Right forelimb (tissue), 1 donor: ENCODE measurements at regions not wholly inside any gene's neighbourhood (a gene's known extent, or its start where the extent isn't known, plus 50 kb on each side); places are given as distances from the start of the nearest gene placed in this dataset.
"Not testable (repeated sequence)": the region's sequence is repeated elsewhere in the genome, so short reads cannot be mapped to it uniquely, and the experiment has no call there.

ENCODE experiments used
- DNase-seq: peaks from one replicate; pipeline ENCODE4 v3.0.0-alpha.2; 2018

DNA sequence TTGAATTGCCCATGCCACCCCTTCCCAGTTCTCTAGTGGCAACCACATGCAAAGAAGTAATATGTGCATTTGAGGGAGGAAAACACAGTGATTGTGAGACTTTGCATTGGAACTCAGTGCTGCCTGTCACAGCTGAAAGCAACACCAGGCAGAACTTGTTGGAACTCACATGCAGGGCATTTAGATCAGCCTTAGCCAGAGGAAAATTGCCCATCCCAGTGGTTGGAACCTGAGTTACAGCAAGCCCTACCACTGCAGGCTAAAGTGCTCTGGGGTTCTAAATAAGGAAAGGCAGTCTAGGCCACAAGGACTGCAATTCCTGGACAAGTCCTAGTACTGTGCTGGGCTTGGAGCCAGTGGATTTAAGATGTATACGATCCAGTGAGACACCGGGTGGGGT, 245.3 kb upstream of the UFL1 start:
- DNase-seq = no peak

DNA sequence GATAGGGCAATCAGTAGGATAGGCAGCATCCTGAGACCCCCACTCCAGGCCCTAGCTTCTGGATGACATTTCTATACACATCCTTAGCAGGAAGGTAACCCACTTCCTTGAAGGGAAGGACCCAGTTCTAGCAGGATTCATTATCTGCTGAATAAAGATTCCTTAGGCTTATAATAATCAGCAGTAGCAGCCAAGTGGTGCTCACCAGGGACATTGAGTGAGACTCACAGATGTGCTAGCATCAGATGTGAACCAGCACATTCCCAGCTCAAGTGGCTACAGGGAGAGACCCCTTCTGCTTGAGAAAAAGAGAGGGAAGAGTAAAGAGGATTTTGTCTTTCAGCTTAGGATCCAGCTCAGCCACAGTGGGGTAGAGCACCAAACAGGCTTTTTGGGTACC, 244.8 kb upstream of the UFL1 start:
- no peak for DNase-seq

DNA sequence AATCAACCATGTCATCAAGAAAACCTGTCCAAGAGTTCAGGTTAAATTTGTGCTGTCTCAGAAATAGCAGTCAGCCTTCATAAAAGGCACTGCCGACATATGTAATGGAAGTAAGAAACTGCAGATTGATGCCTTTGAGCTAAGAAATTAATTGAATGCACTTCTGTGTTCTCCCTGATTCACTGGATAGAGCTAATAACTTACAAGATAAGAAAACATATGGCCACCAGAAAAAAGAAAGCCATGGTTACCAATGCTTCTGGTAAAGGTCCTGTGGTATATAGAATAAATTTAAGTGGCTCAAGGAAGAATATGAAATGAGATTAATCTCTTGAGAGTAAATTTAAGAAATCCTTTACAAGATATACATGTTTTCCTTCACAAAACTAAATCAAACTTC, 242.5 kb upstream of the UFL1 start:
- DNase-seq = no peak

DNA sequence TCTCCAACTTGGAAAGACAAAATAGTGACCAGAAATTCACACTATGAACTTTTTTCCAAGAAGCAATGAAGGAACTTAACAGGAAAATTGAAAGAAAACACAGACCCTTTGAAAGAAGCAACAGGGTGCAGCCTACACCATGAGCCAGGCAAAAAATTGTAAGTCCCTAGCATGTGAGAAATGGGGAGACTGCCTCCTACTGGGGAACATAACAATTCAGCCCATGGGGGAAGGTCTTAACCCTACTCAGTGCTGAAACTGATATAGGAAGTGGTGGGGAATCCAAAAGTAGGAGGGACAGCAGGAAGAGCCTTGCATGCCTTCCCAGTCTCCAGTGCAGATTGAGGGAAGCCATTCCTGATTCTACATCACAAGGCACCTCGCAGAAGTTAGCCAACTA, 235.1 kb upstream of the UFL1 start:
- no peak for DNase-seq

DNA sequence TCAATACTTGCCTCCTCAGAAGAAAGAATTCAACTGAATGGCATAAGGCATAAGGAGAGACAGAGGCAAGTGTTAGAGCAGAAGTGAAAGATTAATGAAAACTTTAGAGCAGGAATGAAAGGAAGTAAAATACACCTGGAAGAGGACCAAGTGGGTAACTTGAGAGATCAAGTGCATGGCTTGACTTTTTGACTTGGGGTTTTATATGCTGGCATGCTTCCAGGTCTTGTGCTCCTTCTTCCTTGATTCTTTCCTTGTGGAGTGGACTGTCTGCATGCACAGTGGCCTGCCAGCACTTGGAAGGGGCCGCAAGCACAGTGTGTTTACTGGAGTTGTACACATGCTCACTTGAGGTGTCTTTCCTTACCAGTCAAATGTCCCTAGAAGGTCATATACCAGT, 222.1 kb upstream of the UFL1 start:
- DNase-seq = no peak

DNA sequence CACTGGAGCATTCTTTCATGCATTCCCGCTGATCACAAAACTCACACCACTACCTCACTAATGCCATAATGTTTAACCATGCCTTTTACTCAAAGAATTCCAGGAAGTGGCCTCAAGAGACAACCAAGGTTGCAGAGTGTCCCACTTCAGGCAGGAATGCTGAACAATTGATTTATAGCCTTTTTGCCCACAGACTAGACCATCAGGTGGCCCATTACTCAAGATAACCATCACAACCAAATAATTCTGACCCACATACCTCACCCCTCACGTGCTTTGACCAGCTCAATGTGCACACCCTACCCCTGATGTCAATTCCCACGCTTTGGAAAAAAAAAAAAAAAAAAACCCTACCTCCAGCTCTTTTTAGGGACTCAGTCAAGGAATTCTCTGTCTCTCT, 220.6 kb upstream of the UFL1 start:
- DNase-seq = no peak

DNA sequence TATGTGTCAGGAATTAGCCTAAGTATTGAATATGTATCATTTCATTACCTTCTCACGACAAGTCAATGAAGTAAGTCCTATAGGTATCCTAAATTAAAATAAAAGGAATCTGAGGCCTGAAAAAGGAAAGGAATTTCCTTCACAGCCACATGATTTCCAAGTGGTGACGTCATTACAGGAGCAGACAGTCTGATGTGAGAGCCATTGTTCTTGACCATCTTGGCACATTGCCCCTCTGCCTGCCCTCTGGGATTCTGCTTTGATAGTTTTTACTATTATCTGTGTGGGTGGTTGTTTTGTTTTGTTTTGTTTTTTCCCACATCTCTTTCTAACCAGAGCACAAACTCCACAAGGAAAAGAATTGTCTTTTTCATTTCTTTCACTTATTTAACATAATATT, 219.8 kb upstream of the UFL1 start:
- no peak for DNase-seq

DNA sequence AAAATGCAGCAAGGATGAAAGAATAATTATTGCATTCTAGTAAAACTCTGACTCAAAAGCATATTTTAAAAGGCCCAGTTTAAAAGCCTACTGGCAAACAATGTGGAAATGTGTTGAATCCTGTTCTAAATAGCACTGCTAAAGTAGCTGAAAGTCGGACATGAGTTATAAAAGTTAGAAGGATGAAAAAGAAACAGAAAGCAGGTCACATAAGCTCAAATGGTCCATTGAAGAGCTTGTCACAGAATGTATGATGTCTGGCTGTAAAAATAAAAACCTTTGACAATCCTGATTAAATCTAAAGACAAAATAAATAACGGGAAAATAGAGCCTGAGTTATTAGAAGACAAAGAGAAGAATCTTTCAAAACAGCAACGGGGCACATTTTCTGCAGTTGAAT, 218.6 kb upstream of the UFL1 start:
- no peak for DNase-seq

DNA sequence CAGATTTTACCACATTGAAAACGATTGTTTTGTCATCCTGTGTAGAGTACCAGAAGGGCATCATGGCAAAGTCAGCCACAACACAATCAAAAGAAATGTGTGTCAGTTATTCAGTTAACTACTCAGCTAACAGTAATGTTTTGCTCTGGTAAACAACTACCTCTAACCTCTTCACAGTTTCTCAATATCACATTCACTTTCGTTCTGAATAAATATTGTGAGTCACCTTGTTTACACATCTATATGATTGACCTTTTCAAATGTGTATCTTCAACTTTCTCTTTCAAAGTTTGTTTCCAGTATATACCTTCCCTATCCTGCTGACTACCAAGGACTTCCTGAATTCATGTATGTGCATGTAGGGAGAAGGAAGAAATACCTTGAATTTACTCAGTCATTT, 216.6 kb upstream of the UFL1 start:
- no peak for DNase-seq

DNA sequence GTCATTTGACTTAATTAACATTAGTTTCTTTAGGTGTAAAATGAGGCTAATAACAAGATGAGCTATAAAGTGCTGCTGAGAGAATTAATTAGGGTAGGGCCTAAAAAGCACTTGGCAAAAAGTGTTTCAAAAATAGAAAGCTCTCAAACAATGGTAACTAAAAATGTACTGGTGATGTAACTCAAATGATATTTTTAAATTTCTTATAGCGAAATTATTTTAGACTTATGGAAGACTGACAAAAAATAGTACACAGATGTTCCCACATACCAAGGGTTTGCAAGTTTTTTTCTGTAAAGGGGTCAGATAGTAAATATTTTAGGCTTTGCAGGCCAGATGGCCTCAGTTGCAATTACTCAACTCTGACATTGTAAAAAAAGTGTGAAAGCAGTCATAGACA, 190.7 kb upstream of the UFL1 start:
- DNase-seq = no peak

DNA sequence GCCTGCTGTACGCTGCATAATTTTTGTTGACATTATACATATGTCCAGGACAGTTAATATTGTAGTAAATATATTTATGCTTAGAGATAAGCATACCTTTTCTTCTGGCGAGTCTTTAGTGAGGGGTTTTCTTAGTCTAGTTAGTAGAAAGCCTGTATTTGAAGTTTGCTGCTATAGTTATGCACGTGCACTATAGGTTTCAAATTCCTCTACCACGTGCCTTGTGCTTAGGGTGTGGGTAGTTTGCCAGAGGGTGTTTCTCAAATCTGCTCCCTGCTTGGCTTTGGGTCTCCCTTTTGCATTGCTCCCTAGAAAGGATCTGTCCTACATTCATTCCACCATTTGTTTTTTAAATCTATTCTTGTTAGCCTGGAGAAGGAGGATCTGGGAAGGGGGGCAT, 181.4 kb upstream of the UFL1 start:
- no peak for DNase-seq

DNA sequence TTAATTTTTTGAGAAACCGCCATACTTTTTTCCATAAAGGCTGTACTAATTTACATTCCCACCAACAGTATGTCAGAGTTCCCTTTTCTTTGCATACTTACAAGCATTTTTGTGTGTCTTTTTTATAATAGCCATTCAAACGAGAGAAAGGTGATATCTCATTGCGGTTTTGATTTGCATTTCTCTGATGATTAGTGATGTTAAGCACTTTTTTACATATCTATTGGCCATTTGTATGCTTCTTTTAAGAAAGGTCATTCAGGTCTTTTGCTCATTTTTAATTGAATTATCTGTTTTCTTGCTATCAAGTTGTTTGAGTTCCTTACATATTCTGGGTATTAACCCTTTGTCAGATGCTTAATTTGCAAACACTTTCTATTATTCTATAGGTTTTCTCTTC, 176.1 kb upstream of the UFL1 start:
- no peak for DNase-seq

DNA sequence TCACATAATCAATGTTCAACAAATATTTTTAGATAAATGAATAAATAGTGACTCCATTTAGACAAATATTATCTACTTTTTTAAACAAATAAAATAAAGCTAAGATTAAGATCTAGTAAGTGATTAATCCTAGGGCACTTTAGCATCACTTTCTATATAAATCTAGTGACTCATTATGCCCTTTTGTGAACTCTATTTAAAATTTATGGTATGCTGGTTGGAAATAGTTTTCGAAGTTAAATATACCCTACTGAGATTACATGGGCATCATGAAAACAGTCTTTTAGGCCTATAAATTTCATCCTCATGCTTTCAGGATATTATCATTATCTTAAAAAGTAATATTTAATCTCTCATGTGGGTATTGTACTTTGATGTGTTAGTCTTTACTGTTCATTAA, 140.4 kb upstream of the UFL1 start:
- no peak for DNase-seq

DNA sequence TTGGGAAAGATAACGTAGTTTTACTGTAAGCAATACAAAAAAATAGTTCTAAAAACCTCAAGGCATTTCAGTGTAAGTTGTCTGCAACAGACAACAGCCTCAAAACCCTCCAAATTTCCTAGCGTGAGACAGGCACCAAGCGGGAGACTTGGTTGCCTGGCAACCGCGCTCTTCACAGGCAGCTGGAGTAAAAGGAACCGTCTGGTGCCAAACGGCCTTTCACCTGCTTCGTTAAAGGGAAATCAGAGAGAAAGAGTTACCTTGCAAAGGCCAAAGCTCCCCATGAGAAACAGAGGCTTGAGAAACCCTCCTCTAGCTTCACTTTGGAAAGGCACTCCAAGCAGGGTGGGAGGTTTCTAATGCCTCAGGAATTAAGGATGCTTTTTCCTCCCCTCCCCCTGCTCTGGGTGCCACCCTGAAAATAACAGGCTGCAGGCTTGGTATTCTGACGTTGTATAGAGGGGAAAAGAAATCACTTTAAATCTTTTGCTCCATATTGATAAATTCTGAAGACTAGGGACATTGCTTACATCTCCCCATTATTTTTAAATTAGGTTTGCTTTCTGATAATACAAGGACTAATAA, 129.7 kb upstream of the UFL1 start:
- DNase-seq = peak; percentile 39

DNA sequence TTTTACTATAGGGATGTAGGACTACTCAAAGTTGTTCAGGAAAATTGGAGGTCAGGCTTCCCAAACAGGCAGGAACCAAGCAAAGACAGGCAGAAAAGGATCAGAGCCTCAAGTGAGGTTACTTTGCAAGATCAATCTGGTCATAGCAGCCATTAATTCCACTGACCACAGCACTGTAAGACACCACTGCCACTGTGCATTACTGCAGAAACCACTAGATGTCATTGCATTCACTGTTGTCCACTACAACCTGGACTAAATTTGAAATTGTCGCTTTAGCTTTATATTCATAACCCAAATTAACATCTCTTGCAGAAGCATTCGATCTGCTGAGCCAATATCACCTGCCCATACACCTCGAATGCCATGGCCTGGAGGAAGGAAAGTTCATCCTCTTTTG, 126.9 kb upstream of the UFL1 start:
- no peak for DNase-seq

DNA sequence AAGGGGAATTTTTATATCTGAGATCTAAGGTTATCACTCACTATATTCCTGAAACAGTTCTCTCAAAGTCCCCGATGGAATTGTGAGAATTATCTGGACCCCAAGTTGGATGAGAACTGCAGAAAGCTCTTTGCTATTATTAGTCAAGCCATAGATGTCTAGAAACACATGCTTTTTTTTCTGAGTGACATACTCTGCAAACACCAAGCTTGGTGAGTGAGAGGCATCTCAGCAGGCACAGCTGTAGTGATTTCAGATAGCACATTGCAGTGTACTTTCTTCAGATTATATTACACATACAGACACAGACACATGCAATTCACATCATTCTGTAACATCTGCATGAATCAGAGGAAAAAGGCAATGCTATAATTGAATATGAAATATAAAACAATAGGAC, 111.1 kb upstream of the UFL1 start:
- no peak for DNase-seq

DNA sequence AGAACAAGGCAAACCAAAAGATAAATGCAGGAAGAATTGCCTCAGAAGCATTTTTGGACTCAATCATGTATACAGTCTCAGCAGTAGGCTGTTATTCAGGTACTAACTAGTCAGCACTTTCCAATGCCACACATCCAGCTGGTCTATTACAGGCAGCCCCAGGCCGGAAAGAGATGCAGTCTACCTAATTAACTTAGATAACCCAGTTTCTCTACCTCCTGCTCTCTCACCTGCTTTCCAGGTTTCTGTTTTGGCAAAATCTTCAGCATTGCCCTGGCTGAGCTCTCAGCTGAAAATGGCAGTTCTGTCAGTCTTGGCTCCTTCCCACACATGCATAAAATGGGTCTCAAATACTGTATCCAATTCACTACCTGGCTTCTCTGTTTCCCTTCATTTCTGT, 101.3 kb upstream of the UFL1 start:
- no peak for DNase-seq

DNA sequence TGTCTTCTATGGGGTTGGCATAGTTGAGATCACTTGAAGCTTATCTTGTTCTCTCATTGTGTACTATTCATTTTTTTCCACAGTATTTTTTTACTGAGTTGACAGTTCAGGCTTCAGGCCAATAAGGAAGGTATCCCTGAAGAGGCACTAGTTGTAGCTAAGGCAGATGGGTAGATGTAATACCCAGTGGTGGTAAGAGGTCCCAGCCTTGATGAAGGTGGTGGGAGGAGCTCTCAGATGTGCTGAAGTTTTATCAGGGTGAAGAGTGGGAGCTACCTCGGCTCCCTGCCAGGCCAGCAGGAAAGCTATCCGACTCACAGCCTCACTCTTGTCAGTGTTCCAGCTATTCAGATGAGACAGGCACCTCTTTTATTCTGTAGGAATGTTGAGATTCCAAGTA, 87.7 kb upstream of the UFL1 start:
- DNase-seq = no peak

DNA sequence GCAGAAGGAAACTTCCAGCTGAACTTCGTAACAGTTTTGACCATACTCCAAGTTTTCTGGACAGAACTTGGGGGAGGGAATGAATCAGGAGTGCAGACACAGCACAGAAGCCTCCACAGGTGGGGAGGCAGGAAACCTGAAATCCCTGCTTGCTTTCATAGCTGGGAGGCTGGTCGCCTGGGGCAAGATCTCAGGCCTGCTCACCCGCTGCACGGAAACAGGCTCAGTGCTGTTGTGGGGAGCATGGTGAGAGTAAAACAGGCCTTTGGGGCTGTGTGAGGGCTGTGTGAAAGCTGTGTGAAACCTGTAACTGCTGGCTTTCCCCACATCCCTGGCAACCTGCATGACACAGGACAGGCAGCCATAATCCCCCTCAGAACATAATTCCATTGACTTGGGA, 85.2 kb upstream of the UFL1 start:
- no peak for DNase-seq

DNA sequence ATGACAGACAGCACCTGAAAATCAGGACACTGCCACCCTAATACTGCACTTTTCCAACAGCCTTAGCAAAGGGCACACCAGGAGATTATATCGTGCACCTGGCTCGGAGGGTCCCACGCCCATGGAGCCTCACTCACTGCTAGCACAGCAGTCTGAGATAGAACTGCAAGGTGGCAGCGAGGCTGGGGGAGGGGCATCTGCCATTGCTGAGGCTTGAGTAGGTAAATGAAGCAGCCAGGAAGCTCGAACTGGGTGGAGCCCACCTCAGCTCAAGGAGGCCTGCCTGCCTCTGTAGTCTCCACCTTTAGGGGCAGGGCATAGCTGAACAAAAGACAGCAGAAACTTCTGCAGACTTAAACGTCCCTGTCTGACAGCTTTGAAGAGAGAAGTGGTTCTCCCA, 84.4 kb upstream of the UFL1 start:
- not testable (repeated sequence) for DNase-seq

DNA sequence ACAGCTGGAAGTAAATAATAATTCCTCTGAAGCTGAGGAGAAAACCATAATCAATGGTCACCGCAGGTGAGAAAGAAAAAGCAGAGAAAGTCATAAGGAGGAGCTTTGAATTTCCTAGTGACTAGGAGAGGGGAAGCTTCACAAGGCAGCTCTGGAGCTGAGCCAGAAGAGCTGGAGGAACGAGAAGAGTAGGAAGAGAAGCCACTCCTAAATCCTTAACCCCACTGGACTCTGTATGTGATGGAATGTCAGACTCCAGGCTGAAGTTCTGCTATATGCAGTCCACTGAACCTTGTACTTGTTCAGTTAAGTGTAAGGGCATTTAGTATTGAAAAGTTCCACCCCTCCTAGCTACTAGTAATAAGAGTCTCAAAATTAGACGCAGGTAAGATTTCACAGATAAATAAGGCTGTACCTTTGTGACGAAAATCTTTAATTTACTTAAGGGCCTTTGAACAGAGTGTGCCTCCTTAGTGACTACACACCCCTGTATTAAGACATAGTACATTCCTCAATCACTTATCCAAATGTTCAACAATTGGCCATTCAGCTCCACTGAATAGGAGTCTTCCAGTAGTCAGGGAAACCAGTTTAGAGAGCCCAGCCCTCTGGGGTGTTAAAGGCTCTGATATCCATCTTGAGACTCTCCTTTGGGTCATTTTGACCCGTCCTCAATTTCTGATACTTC, 71.4 kb upstream of the UFL1 start:
- peak; percentile 50 for DNase-seq

DNA sequence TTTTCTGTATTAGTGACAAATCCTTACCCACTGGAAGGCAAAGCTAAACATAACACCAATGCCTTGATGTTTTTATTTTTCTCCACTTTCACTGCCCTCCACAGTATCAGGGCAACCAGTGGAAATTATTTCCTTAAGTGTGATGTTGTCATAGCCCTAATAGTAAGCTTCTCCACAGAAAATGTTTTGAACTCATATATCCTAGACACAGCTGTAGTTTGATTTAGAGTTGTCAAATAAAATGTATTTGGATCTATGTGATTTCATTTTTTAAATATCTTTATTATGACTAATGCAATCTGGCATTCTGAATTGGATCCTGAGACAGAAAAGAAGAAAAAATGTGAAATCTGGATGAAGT, 70.9 kb upstream of the UFL1 start:
- no peak for DNase-seq

DNA sequence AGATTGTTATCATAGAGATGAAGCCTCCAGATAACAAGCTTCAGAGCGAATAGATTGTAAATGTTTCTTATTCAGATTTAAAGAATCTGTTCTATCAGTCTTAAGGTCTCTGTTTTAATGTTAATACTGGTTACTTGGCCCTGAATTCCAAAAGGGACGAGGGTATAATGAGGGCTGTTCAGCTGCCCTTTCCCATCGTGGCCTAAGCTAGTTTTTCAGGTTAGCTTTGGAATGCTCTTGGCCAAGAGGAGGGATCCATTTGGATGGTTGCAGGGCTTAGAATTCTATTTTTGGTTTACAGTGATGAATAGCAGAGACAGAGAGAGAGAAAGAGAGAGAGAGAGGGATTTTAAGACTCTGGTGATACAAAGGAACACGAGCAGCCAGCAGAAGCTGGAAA, 62.8 kb upstream of the UFL1 start:
- DNase-seq = no peak

DNA sequence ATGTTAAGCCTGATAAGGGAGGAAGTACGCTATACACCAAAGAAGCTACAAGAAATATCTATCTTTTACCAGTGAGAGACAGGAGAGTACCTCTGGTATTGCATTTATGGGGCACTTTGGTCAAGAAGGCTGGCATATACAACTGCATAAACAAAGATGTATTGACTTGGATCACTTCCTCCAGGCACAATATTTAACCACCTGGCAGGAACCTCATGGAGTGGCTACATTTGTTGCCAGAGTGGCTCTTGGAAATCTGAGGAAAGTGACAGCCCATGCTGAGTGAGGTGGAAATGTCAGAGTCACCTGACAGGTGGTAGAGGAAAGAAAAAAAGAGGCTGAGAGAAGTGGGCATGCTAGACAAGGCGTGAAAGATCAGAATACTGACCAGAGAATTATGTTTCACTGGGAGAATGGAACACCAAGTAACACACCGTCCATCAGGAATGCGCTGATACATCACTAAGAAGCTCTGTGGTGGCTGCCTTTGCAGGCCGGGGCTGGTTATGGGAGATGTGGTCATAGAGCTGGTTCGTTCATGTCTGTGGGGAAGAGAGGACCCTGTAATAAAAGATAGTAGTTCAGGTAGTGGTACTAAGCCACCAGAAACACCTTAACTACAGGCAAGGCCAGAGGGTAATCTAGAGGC, 61.4 kb upstream of the UFL1 start:
- DNase-seq = no peak

DNA sequence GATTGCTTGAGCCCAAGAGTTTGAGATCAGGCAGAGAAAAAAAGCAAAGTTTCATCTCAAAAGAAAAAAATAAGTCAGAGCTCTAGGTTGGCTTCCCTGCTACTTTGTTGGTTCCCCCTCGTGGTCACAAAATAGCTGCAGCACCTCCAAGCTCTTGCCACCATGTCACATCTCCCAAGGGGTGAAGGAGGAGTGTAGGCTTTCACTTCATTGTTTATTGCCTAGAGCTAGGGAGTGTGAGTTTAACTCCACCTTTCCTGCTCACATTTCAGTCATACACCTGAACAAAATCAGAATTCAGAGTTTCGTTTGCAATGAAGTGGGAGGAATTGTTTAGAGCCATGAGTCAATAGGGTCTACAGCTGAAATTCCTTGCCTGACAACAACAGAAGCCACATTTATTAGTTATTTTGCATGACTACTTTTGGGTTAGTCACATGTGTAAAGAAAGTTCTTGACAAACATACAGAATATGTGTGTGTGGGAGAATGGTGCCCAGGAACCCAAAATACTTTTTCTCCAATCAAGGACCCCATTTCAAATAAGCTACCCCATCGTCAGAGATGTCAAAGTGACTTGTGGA, 56.2 kb upstream of the UFL1 start:
- DNase-seq = no peak
